ENCODE measurements at regions not wholly inside any gene's neighbourhood (a gene's known extent, or its start where the extent isn't known, plus 50 kb on each side); places are given as distances from the start of the nearest gene placed in this dataset.
"Not testable (repeated sequence)": the region's sequence is repeated elsewhere in the genome, so short reads cannot be mapped to it uniquely, and the experiment has no call there.

- no peak for DNase-seq (ENCODE audit: low read depth in 2 of 2)
These were observed 1045.0 kb upstream of the DDX18 start for GRCh38 chr2:116769514-116769913.

DNA sequence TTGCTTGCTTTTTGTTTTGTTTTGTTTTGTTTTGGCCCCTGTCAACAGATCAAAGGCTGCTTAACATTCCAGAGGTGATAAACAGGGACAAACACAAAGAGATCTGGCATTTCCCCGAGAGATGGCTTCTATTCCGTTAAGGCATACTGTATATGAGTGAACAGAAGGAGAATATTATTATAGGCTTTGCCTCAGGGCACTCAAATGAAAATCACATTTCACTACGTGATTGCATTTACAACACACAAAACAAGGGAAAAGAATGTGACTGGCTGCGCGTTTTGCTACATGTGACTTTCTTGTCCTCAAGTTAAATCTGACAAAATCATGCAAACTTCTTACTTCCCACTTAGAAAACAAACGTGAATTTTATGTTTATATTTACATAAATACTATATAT lies 1037.9 kb upstream of the DDX18 start:
- no peak for DNase-seq (ENCODE audit: low read depth in 2 of 2)

DNA sequence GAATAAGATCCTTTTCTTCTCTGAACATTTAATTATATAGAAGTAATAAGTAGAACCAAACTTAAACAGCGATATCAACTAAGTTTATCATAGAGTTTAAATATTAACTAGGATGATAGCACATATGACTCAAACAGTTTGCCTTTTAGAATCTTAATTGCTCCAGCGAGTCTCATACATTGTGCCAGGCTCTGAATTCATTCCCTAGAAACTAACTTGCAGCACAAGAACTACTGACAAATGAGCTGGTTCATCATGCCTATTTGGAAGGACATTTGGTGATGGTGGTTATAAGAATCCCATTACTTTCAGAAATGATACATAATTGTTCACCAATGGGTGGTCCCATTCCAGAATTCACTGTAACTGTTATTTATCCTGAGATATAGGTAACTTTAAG lies 1026.6 kb upstream of the DDX18 start:
- no peak for DNase-seq (ENCODE audit: low read depth in 2 of 2)

DNA sequence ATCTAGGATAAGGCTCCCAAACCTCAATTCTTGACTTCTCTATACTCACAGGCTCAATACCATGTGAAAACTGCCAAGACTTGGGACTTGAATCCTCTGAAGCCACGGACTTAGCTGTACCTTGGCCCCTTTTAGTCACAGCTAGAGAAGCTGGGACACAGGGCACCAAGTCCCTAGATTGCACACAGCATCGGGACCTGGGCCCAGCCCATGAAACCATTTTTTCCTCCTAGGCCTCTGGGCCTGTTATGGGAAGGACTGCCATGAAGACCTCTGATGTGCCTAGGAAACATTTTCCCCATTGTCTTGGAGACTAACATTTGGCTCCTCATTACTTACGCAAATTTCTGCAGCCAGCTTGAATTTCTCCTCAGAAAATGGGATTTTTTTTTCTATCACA lies 1011.8 kb upstream of the DDX18 start:
- no peak for DNase-seq (ENCODE audit: low read depth in 2 of 2)

- DNase-seq (ENCODE audit: low read depth in 2 of 2) = no peak
These were observed 1009.6 kb upstream of the DDX18 start for GRCh38 chr2:116804901-116805300.

- not testable (repeated sequence) for DNase-seq (ENCODE audit: low read depth in 2 of 2)
These were observed 1008.0 kb upstream of the DDX18 start for GRCh38 chr2:116806505-116806904.

- DNase-seq (ENCODE audit: low read depth in 2 of 2) = no peak
These were observed 1005.4 kb upstream of the DDX18 start for GRCh38 chr2:116809109-116809508.

- no peak for DNase-seq (ENCODE audit: low read depth in 2 of 2)
These were observed 1004.4 kb upstream of the DDX18 start for GRCh38 chr2:116810071-116810470.

- DNase-seq (ENCODE audit: low read depth in 2 of 2) = no peak
These were observed 1003.8 kb upstream of the DDX18 start for GRCh38 chr2:116810645-116811044.

DNA sequence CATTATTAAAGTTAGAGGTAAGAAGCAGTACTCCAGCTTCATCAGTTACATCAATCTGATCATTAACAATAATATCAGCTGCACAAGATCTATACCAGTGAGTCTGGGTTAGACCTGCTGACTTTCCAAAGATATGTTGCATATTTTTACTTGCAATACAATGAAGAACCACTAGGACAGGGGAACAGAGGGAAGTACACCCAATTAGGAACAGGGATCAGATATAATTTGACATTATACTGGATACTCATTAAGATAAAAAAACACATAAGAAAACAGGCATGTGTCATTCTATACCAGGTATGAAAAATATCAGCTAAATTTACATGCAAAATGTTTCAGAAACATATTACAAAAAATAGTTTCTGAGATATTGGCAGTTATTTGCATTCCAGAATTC lies 995.1 kb upstream of the DDX18 start:
- no peak for DNase-seq (ENCODE audit: low read depth in 2 of 2)

- no peak for DNase-seq (ENCODE audit: low read depth in 2 of 2)
These were observed 993.5 kb upstream of the DDX18 start for GRCh38 chr2:116820986-116821385.

GRCh38 chr2:116829543-116829942 lies 984.9 kb upstream of the DDX18 start:
- DNase-seq (ENCODE audit: low read depth in 2 of 2) = not testable (repeated sequence)

DNA sequence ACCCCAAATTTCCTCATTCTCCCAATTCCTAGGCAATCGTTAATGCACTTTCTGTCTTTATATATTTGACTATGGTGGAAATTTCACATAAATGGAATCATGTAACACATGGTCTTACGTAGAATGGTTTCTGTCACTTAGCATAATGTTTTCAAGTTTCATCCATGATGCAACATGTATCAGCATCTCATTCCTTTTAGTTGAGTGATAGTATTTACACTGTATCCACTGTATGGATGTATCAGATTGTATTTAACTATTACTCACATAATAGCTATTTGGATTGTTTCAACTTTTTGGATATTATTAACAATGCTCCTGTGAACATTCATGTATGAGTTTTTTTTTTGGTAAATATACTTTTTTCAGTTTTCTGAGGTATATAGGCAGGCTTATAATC lies 982.3 kb upstream of the DDX18 start:
- no peak for DNase-seq (ENCODE audit: low read depth in 2 of 2)

GRCh38 chr2:116833052-116833451 lies 981.4 kb upstream of the DDX18 start:
- DNase-seq (ENCODE audit: low read depth in 2 of 2) = no peak

- DNase-seq (ENCODE audit: low read depth in 2 of 2) = no peak
These were observed 972.3 kb upstream of the DDX18 start for GRCh38 chr2:116842164-116842563.

DNA sequence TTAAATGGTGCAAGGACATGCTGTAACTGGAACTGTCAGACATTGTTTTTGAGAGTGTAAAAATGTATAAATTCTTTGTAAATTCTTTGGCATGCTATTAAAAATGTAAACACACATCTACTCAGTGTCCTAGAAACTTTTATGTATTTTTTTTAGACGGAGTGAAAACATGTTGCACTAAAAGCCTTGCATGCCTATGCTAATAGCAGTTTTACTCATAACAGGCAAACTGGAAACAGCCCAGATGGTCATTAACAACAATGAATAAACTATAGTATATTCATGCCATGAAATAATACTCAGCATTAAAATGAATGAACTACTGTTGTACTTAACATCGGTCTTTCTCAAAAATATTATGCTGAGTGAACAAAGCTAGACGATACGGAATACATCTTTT lies 954.8 kb upstream of the DDX18 start:
- DNase-seq (ENCODE audit: low read depth in 2 of 2) = no peak

- DNase-seq (ENCODE audit: low read depth in 2 of 2) = no peak
These were observed 940.5 kb upstream of the DDX18 start for GRCh38 chr2:116874021-116874420.

GRCh38 chr2:116877274-116877673 lies 937.2 kb upstream of the DDX18 start:
- no peak for DNase-seq (ENCODE audit: low read depth in 2 of 2)

- DNase-seq (ENCODE audit: low read depth in 2 of 2) = no peak
These were observed 936.5 kb upstream of the DDX18 start for GRCh38 chr2:116877944-116878343.

DNA sequence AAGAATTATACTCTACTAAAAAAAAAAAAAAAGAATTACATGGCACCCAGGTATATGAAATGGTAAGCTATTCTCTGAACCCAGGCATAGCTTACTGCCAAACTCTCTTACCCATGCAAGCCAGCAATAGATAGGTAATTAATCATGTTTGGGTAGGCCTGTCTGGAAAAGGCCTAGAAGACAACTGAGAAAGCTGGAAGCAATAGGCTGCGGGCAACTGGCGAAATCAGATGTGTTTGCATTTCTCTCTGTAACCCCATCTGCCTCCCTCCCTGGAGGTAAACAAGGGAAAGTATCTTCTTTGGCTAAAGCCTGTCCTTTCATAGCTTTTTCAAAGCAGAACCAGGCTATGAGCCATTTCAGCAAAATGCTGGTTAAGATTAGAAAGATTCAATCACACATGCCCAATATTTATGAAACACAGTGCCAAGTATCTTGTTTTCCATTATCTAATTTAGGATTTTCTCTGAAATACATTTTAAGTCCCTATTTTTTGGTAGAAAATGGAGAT lies 934.8 kb upstream of the DDX18 start:
- no peak for DNase-seq (ENCODE audit: low read depth in 2 of 2)

DNA sequence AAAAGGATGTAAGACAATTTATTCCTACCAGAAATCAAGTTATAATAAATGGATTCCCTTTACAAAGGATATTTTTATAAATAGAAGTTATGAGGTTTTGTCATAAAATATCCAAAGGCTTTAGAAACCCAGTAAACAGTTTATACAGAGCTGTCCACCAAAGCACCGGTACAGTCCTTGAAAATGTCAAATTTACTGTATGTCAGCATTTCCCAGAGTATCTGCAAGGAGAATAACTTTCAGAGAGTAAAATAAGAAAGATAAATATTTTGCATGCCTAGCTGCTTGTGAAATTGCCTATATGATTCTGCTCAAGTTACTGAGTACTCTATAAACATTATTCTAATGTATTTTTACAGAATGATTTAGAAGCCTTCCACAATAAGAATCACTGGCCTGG lies 923.3 kb upstream of the DDX18 start:
- no peak for DNase-seq (ENCODE audit: low read depth in 2 of 2)

- no peak for DNase-seq (ENCODE audit: low read depth in 2 of 2)
These were observed 903.0 kb upstream of the DDX18 start for GRCh38 chr2:116911540-116911939.

DNA sequence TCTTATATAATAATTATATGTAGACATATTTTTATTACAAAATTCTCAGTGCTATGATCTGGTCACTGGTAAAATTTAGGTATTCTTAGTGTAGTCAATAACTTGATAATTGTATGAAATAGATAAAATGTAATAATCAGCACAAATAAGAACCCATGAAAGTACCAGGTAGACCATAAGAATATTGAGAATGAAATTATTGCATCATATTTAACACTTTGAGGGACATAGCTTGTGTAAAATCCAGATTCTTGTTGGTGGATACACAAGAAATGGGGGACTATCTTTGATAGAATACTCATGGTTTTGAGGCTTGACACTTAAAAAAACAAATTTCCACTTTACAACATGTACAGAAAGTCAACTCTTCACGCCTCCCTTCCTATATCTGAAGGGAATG lies 898.8 kb upstream of the DDX18 start:
- DNase-seq (ENCODE audit: low read depth in 2 of 2) = no peak

- no peak for DNase-seq (ENCODE audit: low read depth in 2 of 2)
These were observed 897.3 kb upstream of the DDX18 start for GRCh38 chr2:116917196-116917595.

- DNase-seq (ENCODE audit: low read depth in 2 of 2) = no peak
These were observed 895.9 kb upstream of the DDX18 start for GRCh38 chr2:116918574-116918973.
